ENCODE measurements at regions not wholly inside any gene's neighbourhood (a gene's known extent, or its start where the extent isn't known, plus 50 kb on each side); places are given as distances from the start of the nearest gene placed in this dataset.
"Not testable (repeated sequence)": the region's sequence is repeated elsewhere in the genome, so short reads cannot be mapped to it uniquely, and the experiment has no call there.

GRCh38 chr7:65631236-65631635 lies 241.6 kb upstream of the VKORC1L1 start:
- DNase-seq = not testable (repeated sequence)

- not testable (repeated sequence) for DNase-seq
Observed at GRCh38 chr7:65633587-65634404, 239.1 kb upstream of the VKORC1L1 start.

GRCh38 chr7:65638918-65639317 lies 234.0 kb upstream of the VKORC1L1 start:
- DNase-seq = not testable (repeated sequence)

GRCh38 chr7:65639717-65640116 lies 233.2 kb upstream of the VKORC1L1 start:
- DNase-seq = not testable (repeated sequence)

GRCh38 chr7:65643498-65643897 lies 229.4 kb upstream of the VKORC1L1 start:
- not testable (repeated sequence) for DNase-seq

DNA sequence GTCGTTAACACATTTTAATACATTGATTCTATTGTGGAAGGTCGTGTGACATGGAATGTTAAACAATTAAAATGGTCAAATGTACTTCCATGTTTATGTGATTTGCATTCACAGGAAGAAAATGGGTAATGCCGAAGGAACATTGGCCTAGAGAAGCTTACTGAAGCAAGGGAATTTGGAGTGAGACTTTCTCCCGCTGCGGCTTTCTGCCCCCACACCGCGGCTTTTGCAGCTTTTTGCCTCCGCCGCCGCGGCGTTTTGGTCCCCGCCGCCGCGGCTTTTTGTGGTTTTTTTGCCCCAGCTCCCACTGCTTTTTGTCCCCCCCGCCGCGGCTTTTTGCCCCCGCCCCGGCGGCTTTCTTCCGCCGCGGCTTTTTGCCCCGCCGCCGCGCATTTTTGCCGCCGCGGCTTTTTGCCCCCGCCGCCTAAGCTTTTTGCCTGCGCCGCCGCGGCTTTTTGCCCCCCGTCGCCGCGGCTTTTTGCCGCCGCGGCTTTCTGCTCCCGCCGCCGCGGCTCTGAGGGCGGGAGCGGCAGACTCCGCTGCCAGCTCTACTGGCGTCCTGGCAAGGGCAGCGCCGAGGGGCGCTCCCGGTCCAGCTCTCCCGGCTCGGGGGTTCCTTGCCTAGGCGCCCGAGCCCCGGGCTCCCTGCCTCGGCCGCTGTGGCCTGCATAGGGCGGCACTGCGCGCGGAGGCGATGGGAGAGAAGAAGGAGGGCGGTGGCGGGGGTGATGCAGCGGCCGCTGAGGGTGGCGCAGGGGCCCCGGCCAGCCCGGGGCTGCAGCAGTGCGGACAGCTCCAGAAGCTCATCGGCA lies 225.5 kb upstream of the VKORC1L1 start:
- DNase-seq = not testable (repeated sequence)

DNA sequence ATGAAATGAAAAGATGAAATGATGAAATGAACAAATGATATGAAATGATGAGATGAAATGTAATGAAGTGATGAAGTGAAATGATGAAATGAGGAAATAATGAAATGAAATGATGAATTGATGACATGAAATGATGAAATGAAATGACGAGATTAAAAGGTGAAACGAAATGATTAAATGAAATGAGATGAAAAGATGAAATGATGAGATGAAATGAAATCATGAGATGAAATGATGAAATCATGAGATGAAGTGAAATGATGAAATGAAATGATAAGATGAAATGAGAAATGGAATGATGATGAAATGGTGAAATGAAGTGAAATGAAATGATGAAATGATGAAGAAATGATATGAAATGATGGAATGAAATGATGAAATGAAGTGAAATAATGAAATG lies 221.7 kb upstream of the VKORC1L1 start:
- not testable (repeated sequence) for DNase-seq

DNA sequence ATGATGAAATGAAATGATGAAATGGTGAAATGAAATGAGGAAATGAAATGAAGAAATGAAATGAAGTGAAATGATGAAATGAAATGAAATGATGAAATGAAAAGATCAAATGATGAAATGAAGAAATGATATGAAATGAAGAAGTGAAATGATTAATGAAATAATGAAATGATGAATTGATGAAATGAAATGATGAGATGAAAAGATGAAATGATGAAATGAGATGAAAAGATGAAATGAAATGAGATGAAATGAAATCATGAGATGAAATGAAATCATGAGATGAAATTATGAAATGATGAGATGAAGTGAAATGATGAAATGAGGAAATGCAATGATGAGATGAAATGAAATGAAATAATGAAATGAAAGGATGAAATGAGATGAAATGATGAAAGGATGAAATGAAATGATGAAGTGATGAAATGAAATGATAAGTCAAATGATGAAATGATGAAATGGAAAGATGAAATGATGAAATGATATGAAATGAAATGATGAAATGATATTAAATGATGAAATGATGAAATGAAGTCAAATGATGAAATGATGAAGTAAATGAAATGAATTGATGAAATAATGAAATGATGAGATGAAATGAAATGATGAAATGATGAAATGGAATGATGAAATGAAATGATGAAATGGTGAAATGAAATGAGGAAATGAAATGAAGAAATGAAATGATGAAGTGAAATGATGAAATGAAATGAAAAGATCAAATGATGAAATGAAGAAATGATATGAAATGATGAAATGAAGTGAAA lies 220.9 kb upstream of the VKORC1L1 start:
- not testable (repeated sequence) for DNase-seq

GRCh38 chr7:65652669-65653068 lies 220.2 kb upstream of the VKORC1L1 start:
- not testable (repeated sequence) for DNase-seq

DNA sequence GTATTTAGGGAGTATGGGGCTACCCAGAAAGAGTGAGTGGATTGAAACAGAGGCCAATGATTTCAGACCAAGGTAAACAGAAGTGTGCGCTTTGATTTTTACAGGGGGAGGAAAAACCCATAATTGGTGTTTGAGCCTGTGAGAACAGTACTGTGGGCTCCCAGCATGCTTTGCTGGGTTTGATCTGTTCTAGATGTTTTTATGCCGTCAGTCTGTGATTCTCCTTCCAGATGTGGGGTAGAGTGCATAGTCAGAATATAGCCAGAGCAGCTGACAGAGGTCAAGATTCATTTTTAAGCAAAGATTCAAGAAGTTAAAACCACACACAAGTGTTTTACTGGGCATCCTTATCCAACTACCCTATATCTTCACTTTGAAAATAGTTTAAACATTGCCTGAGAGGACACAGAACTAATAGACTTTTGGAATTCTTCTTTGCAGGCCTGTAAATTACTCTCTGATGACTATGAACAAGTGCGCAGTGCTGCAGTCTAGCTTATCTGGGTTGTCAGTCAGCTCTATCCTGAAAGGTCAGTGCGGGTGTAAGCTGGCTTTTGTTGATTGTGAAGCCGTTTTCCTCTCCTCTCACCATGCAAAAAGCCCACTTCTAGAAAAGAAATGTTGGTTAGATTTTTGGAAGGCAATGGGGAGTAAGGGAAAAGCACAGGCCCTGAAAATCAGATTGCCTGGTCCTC lies 216.2 kb upstream of the VKORC1L1 start:
- not testable (repeated sequence) for DNase-seq

GRCh38 chr7:65683362-65683761 lies 189.5 kb upstream of the VKORC1L1 start:
- DNase-seq = not testable (repeated sequence)

DNA sequence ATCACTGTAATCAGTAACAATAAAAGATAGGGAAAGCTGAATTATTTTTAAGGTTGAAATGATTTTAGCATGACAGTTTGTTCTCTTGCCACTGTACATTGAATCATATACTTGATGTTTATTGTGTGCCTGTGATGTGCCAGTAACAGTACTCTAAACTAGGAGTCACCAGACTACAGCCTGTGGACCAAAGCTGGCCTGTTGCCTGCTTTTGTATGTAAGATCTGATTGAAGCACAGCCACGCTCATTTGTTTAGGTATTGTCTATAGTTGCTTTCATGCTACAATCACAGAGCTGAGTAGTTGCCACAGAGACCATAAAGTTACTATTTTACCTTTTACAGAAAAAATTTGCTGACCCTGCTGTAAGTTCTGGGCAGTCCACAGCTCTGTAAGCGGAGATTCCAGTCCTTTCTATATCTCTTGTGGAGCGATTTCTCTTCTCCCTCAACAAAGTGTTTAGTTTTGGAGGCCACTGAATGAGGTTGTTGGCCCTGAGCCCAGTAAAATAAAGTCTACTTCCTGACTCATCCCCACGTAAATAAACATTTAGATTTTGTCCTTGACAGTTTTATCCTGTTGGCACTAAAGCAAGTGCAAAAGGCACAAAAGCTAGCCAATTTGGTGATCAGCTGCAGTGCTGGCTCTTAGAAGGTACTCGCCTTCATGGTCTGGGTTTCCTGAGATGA lies 173.7 kb upstream of the VKORC1L1 start:
- DNase-seq = not testable (repeated sequence)

DNA sequence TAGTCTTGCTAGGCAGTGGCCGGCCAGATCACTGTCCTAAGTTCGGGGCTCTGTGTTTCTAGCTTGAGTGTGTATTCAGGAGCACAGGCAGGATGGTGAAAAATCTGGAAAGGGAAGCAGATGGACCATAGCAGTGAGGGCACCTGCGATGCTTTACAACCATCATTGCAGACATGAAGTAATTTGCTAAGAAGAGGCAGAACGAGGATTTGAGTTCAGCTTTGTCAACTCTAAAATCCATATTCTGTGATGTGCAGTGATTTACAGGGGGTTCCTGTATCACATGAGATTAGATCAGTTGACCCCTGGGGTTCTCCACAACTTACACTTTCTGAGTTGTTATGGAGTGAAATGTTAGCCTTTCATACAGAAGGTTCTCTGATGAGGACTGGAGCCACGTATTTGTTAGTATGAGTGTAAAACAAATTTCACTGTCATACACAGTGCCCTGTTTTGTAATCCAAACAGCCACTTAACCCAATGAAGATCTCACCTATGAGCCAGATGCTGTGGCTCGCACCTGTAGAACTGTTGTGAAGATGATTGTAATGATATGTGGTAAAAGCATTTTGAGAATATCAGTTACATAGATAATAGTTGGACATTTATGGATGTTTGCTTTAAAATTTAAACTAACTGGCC lies 173.0 kb upstream of the VKORC1L1 start:
- DNase-seq = not testable (repeated sequence)

- DNase-seq = not testable (repeated sequence)
Observed at GRCh38 chr7:65719123-65719798, 153.6 kb upstream of the VKORC1L1 start.

DNA sequence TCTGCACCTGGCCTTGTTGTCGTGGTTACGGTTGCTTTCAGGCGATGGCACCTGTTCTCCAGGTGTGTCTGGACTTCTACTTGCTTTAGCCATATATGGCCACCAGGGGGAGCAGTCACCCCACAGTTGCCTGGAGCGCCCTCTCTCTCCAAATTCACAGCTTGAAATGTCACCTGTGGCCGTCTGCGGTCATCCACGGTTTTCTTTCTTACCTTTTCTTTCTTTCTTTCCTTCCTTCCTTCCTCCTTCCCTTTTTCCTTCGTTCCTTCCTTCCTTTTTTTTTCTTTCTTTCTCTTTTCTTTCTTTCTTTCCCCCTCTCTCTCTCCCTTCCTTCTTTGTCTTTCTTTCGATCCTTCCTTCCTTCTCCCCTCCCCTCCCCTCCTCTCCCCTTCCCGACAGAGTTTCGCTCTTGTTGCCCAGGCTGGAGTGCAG lies 150.5 kb upstream of the VKORC1L1 start:
- peak; percentile 21 to 55 (median 44) for DNase-seq

- not testable (repeated sequence) for DNase-seq
Observed at GRCh38 chr7:65727182-65727581, 145.7 kb upstream of the VKORC1L1 start.

DNA sequence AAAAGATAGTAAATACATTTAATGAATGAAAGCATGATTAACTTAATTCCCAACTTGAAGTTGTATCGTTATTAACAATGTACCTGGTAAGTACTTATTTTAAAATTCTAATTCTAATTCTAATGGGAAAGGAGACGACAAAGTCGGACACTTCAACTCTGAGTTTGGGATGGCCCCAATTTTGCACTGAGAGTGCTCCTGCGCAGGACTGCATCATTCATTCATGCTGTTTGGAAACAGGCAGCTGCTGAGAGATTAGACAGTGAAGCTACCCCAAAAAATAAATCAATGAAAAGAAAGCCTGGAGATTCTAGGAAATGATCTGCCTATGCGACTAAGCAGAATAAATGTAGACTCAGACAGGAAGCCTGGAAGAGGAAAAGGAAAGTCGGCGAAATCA lies 141.7 kb upstream of the VKORC1L1 start:
- no peak for DNase-seq

DNA sequence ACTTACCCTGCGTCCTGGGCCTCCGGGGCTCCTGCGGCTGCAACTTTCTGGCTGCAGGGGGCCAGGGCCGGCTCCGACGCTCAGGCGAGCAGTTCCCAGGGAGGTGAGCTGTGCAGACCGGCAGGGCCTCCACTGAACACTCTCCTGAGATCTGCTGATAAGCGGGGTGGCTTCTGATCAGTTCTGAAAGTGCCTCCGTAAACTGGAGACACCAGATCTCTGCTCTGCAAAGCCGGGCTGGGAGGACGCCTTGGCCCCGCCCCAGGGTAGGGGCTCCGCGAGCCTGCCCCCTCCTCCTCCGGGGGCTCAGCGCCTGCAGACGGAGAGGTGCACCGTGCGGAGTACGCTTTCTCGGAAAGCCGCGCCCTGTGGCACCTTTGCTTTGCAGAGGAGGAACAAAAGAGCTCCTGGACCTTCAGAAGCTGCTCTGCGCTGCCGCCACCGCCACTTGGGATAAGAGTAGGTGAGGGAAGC lies 141.3 kb upstream of the VKORC1L1 start:
- DNase-seq = peak in 1 of 3 donors; percentile 10

DNA sequence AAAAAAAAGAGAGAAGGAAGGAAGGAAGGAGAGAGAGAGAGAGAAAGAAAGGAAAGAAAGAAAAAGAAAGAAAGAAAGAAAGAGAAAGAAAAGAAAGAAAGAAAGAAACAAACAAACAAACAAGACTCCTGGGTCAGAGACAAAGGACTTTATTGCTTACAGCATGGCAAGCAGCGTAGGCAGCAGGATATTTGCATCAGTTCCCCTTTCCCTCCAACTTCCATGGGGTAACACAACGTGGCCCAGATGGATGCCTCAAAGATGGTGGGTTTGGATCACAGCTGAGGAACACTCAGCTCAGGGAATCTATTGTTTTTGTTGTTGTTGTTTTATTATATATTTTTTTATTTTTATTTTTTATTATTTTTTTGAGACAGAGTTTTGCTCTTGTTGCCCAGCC lies 128.5 kb upstream of the VKORC1L1 start:
- peak; percentile 24 to 44 (median 39) for DNase-seq

DNA sequence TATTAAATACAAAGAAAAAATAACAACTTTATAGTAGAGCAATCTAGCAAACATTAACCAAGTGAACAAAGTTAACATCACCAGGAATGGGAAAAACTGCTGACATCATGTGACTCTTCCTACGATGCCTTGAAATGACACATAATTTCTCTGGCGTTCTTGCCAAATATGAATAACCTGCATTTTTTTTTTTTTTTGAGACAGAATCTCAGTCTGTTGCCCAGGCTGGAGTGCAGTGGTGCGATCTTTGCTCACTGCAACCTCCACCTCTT lies 126.5 kb upstream of the VKORC1L1 start:
- peak in 1 of 3 donors; percentile 10 for DNase-seq

- DNase-seq = no peak
Observed at GRCh38 chr7:65749039-65749438, 123.8 kb upstream of the VKORC1L1 start.
